ENCODE measurements at regions not wholly inside any gene's neighbourhood (a gene's known extent, or its start where the extent isn't known, plus 50 kb on each side); places are given as distances from the start of the nearest gene placed in this dataset.

DNA sequence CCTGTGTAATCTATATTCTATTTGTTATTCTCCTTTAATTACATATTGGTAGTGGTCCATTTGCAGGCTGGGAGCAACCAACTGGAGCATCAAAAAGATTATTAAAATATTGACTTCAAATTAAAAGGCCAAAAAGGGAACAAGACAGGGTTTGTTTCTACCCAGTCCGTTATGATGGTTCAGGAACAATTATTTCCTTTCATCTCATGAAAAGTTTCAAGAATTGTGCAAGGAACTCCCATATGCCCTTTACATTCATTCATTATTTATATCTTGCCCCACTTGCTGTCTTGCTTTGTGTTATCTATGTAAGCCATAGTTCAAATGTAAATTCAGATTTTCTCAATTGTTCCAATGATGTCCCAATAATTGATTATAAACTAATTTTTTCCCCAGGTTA is 58.7 kb upstream of the TLE1 start:
- TF ChIP-seq REST (IDR thresholded peaks at IDR 0.05; ENCODE audit: low read depth, low read length) (no peak), SIN3A (IDR thresholded peaks at IDR 0.05; ENCODE audit: borderline replicate concordance, low read depth, low read length) (no peak), CTCF (IDR thresholded peaks at IDR 0.05) (no peak)
